ENCODE measurements at regions not wholly inside any gene's neighbourhood (a gene's known extent, or its start where the extent isn't known, plus 50 kb on each side); places are given as distances from the start of the nearest gene placed in this dataset.

- H3K4me3 ChIP-seq = no peak overlapping the region
- H3K4me1 ChIP-seq = no peaks in the 10 kb centered on the region
- H3K36me3 ChIP-seq = no peaks in the 10 kb centered on the region
- no peak overlapping the region for H3K9ac ChIP-seq (ENCODE audit: low read depth in 2 of 2, low read length in 2 of 2)
- no peak for DNase-seq
- no peaks in the 10 kb centered on the region for H3K9me3 ChIP-seq
- no peaks in the 10 kb centered on the region for H3K27me3 ChIP-seq
- TF ChIP-seq, protein P1, sequence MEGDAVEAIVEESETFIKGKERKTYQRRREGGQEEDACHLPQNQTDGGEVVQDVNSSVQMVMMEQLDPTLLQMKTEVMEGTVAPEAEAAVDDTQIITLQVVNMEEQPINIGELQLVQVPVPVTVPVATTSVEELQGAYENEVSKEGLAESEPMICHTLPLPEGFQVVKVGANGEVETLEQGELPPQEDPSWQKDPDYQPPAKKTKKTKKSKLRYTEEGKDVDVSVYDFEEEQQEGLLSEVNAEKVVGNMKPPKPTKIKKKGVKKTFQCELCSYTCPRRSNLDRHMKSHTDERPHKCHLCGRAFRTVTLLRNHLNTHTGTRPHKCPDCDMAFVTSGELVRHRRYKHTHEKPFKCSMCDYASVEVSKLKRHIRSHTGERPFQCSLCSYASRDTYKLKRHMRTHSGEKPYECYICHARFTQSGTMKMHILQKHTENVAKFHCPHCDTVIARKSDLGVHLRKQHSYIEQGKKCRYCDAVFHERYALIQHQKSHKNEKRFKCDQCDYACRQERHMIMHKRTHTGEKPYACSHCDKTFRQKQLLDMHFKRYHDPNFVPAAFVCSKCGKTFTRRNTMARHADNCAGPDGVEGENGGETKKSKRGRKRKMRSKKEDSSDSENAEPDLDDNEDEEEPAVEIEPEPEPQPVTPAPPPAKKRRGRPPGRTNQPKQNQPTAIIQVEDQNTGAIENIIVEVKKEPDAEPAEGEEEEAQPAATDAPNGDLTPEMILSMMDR (IDR thresholded peaks at IDR 0.05) = no peak
- intact Hi-C loops (cut with DNase I) = no loop called here
- no peak overlapping the region for H3K27ac ChIP-seq
Observed at GRCh38 chr4:11881364-11881763, 452.7 kb upstream of the HS3ST1 start.

- no peaks in the 10 kb centered on the region for H3K4me1 ChIP-seq
- H3K9ac ChIP-seq (ENCODE audit: low read depth in 2 of 2, low read length in 2 of 2) = no peak overlapping the region
- no peaks in the 10 kb centered on the region for H3K9me3 ChIP-seq
- H3K4me3 ChIP-seq = no peak overlapping the region
- no peaks in the 10 kb centered on the region for H3K27me3 ChIP-seq
- no peak overlapping the region for H3K27ac ChIP-seq
- no peaks in the 10 kb centered on the region for H3K36me3 ChIP-seq
- DNase-seq = no peak
- intact Hi-C loops (cut with DNase I) = no loop called here
- TF ChIP-seq, protein P1 (IDR thresholded peaks at IDR 0.05) = no peak
Observed at GRCh38 chr4:11878241-11878640, 449.5 kb upstream of the HS3ST1 start.

DNA sequence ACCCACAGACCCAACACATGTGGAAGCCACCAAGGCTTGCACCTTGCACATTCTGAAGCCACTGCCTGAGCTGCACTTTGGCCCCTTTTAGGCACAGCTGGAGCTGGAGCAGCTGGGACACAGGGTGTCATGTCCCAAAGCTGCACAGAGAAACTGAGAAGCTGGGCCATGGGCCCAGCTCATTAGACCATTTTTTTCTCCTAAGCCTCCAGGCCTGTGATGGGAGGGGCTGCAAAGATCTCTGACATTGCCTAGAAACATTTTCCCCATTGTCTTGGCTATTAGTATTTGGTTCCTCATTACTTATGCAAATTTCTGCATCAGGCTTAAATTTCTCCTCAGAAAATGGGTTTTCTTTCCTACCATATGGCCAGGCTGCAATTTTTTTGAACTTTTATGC is 447.4 kb upstream of the HS3ST1 start:
- no peak overlapping the region for H3K9ac ChIP-seq (ENCODE audit: low read depth in 2 of 2, low read length in 2 of 2)
- H3K36me3 ChIP-seq = no peaks in the 10 kb centered on the region
- H3K4me3 ChIP-seq = no peak overlapping the region
- H3K9me3 ChIP-seq = no peaks in the 10 kb centered on the region
- TF ChIP-seq, protein P1 (IDR thresholded peaks at IDR 0.05) = no peak
- no peak overlapping the region for H3K27ac ChIP-seq
- H3K4me1 ChIP-seq = no peaks in the 10 kb centered on the region
- no peaks in the 10 kb centered on the region for H3K27me3 ChIP-seq
- intact Hi-C loops (cut with DNase I) = no loop called here
- no peak for DNase-seq

DNA sequence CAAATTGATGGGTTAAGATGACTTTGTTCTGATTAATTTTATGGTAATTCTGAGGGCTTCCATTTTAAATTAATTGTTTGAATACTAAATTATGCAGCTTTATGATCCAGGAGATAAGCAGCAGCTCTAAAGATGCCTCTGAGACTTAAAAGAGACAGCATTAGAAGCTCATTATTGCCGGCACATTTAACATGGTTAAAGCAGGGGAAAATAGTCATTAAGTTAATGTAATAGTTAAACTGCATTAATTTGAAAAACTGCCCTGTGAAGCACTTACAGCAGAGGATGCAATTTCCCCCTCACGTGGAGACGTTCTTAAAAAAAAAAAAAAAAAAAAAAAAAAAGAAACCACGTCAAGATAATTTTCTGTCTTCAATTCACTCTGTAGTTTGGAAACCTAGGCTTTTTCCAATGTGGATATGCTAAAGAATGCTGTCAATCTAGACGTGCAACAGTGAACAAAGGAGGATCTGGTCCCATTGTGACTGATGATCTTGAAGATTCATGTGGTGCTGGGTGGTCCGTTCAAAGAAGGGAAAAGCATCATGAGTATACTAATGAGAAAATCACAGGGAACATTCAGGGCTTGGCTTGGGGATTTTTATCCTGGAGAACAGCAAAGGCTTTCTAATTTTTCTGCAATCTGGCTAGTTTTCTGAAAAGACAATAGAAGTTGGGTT is 440.6 kb upstream of the HS3ST1 start:
- Histone ChIP-seq H3K27me3 (no peaks in the 10 kb centered on the region), H3K9me3 (no peaks in the 10 kb centered on the region), H3K4me1 (no peaks in the 10 kb centered on the region), H3K36me3 (no peaks in the 10 kb centered on the region), H3K27ac (no peak overlapping the region), H3K4me3 (no peak overlapping the region), H3K9ac (ENCODE audit: low read depth in 2 of 2, low read length in 2 of 2) (no peak overlapping the region)
- no peak for DNase-seq
- TF ChIP-seq, protein P1 (IDR thresholded peaks at IDR 0.05) = no peak
- intact Hi-C loops (cut with DNase I) = no loop called here

DNA sequence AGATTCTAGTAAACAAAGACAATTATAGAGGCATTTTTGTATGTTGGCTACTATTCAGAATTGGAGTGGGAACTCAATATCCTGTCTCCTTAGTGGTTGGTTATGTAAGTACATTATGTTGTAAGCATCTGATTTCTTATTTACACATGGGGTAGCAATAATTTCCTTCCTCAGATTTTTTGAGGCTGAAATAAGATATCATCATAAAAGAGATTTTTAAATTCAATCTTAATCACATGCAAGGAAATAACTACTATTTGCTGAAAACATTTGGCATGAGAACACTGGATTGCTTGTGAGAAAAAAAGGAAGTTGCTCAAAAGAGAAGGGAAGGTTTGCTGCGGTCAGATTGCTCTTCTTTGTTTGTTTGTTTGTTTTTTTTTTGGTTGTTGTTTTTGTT is 437.7 kb upstream of the HS3ST1 start:
- Histone ChIP-seq H3K27me3 (no peaks in the 10 kb centered on the region), H3K9me3 (no peaks in the 10 kb centered on the region), H3K4me3 (no peak overlapping the region), H3K9ac (ENCODE audit: low read depth in 2 of 2, low read length in 2 of 2) (no peak overlapping the region), H3K4me1 (no peaks in the 10 kb centered on the region), H3K36me3 (no peaks in the 10 kb centered on the region), H3K27ac (no peak overlapping the region)
- no peak for DNase-seq
- intact Hi-C loops (cut with DNase I) = no loop called here
- TF ChIP-seq, protein P1 (IDR thresholded peaks at IDR 0.05) = no peak

Data from colonic mucosa (tissue), 4 donors.